ENCODE measurements at regions not wholly inside any gene's neighbourhood (a gene's known extent, or its start where the extent isn't known, plus 50 kb on each side); places are given as distances from the start of the nearest gene placed in this dataset.

DNA sequence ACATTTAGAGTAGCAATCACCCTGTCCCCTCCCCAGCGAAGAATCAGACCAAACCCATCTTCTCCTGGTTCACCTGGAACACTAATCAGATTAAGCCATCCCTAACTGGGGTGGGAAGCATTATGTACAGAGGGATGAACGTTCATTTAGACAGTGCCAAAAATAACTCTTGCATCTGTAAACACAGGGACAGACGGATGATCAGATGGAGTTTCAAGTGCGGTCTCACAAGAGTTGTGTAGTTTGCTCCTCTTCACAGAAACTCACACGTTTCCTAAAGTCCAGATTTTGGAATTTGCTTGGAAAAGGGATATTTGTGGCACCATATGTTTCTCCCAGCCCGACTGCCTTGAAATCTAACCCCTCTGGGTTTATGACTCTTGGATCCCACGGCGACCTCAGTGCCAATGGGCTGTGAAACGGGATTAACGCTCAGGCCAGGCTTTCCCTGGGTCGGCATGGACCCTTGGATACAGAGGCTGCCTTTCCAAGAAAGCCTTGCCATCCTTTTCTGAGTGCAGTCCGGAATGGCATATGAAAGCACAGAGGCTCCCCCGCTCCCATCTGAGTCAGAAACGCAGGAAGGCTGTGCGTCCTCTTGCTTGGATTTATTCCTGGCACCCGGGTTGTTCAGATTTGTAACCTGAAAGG, 293.2 kb upstream of the HABP2 start:
- Histone ChIP-seq H3K27me3 (peaks cover 0 to 10% of the 10 kb centered on the region in 2 donors), H3K36me3 (no peaks in the 10 kb centered on the region), H3K27ac (no peak overlapping the region), H3K4me1 (no peaks in the 10 kb centered on the region), H3K4me3 (no peak overlapping the region), H3K9me3 (no peaks in the 10 kb centered on the region)
- DNase-seq = no peak
- intact Hi-C loops (cut with DNase I; ENCODE audit: low total_unique reads) = no loop called here
- TF ChIP-seq, protein P1, sequence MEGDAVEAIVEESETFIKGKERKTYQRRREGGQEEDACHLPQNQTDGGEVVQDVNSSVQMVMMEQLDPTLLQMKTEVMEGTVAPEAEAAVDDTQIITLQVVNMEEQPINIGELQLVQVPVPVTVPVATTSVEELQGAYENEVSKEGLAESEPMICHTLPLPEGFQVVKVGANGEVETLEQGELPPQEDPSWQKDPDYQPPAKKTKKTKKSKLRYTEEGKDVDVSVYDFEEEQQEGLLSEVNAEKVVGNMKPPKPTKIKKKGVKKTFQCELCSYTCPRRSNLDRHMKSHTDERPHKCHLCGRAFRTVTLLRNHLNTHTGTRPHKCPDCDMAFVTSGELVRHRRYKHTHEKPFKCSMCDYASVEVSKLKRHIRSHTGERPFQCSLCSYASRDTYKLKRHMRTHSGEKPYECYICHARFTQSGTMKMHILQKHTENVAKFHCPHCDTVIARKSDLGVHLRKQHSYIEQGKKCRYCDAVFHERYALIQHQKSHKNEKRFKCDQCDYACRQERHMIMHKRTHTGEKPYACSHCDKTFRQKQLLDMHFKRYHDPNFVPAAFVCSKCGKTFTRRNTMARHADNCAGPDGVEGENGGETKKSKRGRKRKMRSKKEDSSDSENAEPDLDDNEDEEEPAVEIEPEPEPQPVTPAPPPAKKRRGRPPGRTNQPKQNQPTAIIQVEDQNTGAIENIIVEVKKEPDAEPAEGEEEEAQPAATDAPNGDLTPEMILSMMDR (IDR thresholded peaks at IDR 0.05) = no peak

GRCh38 chr10:113261161-113261560, 291.7 kb upstream of the HABP2 start:
- TF ChIP-seq, protein P1 (IDR thresholded peaks at IDR 0.05) = no peak
- H3K36me3 ChIP-seq = no peaks in the 10 kb centered on the region
- no peaks in the 10 kb centered on the region for H3K9me3 ChIP-seq
- intact Hi-C loops (cut with DNase I; ENCODE audit: low total_unique reads) = no loop called here
- no peaks in the 10 kb centered on the region for H3K4me1 ChIP-seq
- H3K4me3 ChIP-seq = no peak overlapping the region
- no peak overlapping the region for H3K27ac ChIP-seq
- no peak for DNase-seq
- peaks cover 0 to 10% of the 10 kb centered on the region in 2 donors for H3K27me3 ChIP-seq

GRCh38 chr10:113261611-113262091, 291.2 kb upstream of the HABP2 start:
- no peaks in the 10 kb centered on the region for H3K9me3 ChIP-seq
- no peaks in the 10 kb centered on the region for H3K36me3 ChIP-seq
- H3K4me1 ChIP-seq = no peaks in the 10 kb centered on the region
- DNase-seq = no peak
- TF ChIP-seq, protein P1 (IDR thresholded peaks at IDR 0.05) = no peak
- intact Hi-C loops (cut with DNase I; ENCODE audit: low total_unique reads) = no loop called here
- H3K27me3 ChIP-seq = peaks cover 0 to 10% of the 10 kb centered on the region in 2 donors
- no peak overlapping the region for H3K27ac ChIP-seq
- H3K4me3 ChIP-seq = no peak overlapping the region

DNA sequence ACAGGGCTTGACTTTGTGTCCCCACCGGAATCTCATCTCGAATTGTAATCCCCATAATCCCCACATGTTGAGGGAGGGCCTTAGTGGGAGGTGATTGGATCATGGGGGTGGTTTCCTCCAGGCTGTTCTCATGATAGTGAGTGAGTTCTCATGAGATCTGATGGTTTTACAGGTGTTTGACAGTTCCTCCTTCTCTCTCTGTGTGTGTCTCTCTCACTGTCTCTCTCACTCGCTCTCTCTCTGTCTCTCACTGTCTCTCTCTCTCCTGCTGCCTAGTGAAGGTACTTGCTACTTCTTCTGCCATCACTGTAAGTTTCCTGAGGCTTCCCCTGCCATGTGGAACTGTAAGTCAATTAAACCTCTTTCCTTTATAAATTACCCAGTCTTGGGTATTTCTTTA, 289.8 kb upstream of the HABP2 start:
- TF ChIP-seq, protein P1 (IDR thresholded peaks at IDR 0.05) = no peak
- Histone ChIP-seq H3K27ac (no peak overlapping the region), H3K4me1 (peaks cover 0 to 10% (median 1%) of the 10 kb centered on the region in 4 donors), H3K4me3 (no peak overlapping the region), H3K27me3 (peaks cover 0 to 10% of the 10 kb centered on the region in 2 donors), H3K9me3 (no peaks in the 10 kb centered on the region), H3K36me3 (no peaks in the 10 kb centered on the region)
- no peak for DNase-seq
- intact Hi-C loops (cut with DNase I; ENCODE audit: low total_unique reads) = no loop called here

GRCh38 chr10:113264333-113265131, 288.3 kb upstream of the HABP2 start:
- Histone ChIP-seq H3K36me3 (no peaks in the 10 kb centered on the region), H3K9me3 (no peaks in the 10 kb centered on the region), H3K27ac (no peak overlapping the region), H3K4me1 (peaks cover 0 to 10% (median 1%) of the 10 kb centered on the region in 4 donors), H3K27me3 (peaks cover 0 to 10% of the 10 kb centered on the region in 2 donors), H3K4me3 (no peak overlapping the region)
- TF ChIP-seq, protein P1 (IDR thresholded peaks at IDR 0.05) = no peak
- no peak for DNase-seq
- intact Hi-C loops (cut with DNase I; ENCODE audit: low total_unique reads) = no loop called here

Data from tibial artery (tissue), 4 donors.